ENCODE measurements at regions not wholly inside any gene's neighbourhood (a gene's known extent, or its start where the extent isn't known, plus 50 kb on each side); places are given as distances from the start of the nearest gene placed in this dataset.
"Not testable (repeated sequence)": the region's sequence is repeated elsewhere in the genome, so short reads cannot be mapped to it uniquely, and the experiment has no call there.

DNA sequence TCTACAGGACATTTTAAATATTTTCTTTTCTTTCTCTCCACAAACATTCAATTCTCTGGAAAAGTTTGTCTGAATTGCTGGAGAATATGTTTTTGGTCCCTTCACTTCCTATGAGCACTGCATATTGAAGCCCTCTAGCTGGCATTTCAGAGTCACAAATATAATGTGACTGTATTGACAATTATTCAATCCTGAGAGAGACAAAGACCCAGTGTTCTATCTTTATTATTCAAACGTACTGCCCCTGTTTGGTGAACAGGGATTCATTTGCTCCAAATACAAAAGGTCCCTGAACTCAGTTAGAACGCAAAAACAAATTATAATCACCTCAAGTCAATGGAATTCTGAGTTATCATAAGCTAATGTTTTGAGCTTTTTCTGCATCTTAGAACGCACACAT is 173.1 kb upstream of the CDIN1 start:
- no peak for DNase-seq (ENCODE audit: low spot score)

DNA sequence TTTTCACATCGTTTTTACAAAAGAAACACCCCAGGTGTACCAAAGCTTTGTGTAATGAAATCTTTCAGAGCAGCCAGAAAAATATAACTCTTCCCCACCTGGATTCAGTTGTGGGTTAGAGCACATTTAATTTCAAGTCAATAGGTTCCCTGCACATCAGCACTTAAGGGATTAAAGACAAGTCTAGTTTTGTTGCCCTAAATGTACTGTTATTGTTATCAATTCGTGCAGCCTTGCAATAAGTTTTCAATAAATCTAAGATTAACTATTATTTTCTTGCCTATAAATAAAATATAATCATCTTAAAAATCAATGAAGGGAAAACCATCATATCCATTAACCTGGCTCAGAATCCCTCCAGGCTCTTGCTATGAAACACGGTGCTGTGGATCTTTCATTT is 172.5 kb upstream of the CDIN1 start:
- no peak for DNase-seq (ENCODE audit: low spot score)

DNA sequence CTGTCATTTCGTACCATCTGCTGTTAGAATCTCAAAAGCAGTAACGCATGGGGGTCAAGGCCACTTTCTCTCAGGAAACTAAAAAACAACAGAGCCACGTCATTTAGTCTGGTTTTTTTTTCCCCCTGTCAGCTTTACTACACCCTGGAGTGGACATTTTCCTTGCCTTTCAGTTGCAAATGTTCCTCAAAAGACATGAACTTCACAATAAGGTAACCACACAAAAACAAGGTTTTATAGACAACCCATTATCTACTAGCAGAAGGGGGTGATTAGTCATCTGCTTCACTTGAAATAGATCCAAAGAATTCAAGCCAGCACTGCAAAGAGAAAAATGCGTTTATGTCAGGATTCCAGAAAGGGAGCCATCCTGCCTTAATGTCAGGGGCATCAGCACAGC is 171.8 kb upstream of the CDIN1 start:
- no peak for DNase-seq (ENCODE audit: low spot score)

DNA sequence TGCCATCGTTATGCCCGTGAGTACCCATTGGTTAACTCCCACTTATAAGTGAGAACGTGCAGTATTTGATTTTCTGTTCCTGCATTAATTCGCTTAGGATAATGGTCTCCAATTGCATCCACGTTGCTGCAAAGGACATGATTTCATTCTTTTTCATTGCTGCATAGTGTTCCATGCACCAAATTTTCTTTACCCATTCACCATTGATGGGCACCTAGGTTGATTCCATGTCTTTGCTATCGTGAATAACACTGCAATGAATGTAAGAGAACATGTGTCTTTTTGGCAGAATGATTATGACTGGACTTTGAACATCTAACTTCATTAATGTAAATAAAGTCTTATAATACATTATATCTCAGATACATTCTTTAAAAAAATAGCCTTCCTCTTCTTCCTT is 169.6 kb upstream of the CDIN1 start:
- DNase-seq (ENCODE audit: low spot score), result no peak

DNA sequence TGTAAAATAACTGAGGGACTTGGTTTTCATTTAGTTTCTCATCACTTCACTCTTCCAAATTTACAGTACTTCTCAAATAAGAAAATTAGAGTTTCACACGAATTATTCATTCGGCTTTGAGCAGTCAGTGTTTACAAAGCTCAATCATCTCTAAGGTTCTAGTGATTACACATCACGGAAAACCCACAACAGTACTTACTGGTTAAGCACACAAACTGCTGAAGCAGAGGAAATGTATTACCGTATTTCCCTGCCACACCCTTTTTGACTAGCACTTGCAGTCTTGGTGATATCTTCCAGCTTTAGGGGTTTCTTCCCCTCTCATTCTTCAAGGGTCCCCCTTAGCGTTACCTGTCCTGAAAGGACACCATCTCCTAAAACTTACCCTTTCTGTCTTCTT is 164.8 kb upstream of the CDIN1 start:
- DNase-seq (ENCODE audit: low spot score), result no peak

DNA sequence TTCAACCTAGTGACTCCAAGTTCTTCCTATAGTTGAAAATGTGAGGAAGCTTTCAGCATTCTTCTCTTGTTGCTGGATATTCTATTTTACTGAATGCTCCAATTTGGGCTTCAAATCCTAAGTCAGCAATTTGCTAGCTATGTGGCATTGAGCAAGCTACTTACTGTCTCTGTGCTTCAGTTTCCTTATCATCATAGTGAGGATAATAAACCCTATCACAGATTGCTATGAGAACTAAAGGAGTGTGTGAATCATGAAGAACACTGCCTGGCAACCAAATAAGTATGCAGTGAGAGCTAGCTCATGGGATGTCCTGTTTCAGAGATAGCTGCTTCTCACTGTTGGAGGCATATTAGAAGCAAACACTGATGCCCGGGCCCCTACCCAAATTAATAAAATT is 163.8 kb upstream of the CDIN1 start:
- DNase-seq (ENCODE audit: low spot score), result no peak

DNA sequence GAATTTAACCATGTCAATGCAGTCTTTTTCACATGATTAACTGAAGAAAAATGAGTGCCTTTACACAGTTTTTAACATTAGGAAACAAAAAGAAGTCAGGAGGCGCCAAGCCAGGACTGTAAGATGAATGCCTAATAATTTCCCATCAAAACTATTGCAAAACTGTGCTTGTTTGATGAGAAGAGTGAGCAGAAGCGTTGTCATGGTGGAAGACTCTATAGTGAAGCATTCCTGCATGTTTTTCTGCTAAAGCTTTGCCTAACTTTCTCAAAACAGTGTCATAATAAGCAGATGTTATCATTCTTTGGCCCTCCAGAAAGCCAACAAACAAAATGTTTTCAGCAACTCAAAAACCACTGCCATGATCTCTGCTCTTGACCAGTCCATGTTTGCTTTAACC is 156.8 kb upstream of the CDIN1 start:
- DNase-seq (ENCODE audit: low spot score), result no peak

DNA sequence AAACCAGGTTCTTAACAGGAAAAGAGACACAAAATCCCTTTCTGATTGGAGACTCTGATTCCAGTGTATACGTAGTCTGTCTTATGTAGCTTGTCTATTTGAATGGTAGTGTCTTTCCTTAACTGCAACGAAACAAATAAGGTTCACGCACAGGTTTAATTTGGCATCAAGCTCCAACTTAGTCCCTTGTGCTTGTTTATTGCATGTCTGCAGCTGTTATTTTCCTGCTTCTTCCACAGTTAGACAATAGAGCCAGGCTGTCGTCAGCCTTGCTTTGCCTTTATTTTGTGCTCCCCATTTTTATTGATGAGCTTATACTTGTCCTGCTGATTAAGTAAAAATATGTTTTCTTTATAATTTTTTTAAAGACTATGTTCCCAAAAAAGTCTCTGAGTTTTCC is 152.7 kb upstream of the CDIN1 start:
- DNase-seq (ENCODE audit: low spot score), result no peak

DNA sequence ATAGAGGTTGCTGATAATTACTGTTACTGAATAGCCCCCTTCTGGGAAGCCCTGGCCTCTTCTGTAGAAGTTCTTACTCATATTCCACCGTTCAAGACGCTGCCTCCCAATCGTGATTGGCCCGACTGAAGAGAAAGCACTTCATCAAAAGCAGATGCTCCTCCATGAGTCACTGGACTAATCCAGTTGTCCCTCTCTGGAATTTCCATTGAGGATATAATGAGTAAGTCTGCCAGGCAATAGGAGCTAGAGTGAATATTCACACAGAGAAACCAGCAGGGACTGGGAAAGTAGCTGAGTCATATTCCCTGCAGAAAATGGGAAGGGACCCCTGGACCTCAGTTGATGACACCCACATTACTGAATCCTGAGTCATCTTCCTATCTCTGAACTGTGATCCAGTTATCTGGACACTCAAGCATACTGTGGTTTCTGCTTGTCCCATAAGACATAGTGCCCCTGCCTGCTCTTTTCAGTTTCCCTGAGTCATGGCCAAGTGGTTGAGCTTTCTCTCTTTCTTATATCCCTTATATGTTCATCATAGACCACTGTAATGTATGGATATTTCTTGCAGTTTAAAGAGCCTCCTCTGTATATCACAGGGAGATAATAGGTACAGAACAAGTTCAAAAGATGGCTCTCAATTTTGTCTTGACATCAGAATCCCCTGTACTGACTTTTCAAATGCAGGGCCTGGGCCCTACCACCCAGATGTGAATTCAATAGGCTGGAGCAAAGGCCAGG is 151.2 kb upstream of the CDIN1 start:
- no peak for DNase-seq (ENCODE audit: low spot score)

DNA sequence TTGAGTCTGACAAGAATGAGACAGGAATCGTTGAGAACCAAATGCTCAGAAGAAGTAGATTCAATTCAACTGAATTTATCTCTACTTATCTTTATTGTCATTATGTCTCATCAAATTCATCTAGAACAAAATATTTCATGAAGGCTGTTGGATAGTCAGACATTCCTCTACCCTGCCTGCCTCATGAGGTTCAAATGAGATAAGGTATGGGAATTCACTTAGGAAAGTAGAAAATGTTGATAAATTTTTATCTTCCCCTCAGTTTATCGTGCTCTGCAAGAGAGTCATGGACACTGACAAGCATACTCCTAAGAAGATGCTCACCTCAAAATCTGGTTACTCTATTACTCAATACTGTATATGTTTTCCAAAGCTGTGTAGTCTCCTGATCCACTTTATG is 149.7 kb upstream of the CDIN1 start:
- no peak for DNase-seq (ENCODE audit: low spot score)

DNA sequence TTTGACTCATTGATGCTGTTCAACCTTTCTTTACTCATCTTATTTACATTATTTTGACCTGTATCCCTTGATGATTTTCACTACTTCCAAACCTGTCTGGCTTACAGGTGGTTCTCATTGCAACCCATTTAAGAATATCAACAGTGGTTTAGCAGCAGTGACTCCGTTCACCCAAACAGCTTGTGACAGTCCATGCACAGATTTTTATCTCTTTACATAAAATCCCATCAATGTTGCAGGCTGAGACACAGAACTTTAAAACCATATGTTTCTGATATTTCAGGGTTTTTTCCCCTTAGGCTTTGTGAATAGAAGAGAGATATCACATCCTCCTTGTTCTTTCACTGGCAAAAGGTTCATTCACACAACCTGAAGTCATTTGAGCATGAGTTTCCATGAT is 149.1 kb upstream of the CDIN1 start:
- DNase-seq (ENCODE audit: low spot score), result no peak

DNA sequence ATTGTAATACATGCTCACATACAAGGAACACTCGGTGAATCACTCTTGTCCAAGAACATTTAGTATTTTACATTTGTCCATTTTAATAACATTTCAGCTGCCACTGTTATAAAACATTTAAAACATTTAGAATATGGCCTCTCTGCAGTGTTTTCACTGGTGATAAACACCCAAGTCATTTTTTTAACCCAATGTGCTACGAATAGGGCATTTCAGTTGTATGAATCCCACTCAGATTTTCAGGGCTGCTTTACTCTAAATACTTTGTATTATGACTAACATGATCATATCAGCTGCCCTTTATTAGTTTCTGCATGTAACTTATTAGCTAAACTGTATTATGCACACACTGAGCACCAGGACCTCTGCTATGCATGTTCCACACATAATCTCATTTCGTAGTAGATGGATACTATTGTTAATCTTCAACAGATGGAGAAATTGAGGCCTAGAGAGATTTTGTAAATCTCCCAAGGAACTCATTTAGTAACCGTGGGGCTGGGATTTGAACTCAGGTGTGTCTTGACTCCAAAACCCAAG is 148.6 kb upstream of the CDIN1 start:
- DNase-seq (ENCODE audit: low spot score), result no peak

DNA sequence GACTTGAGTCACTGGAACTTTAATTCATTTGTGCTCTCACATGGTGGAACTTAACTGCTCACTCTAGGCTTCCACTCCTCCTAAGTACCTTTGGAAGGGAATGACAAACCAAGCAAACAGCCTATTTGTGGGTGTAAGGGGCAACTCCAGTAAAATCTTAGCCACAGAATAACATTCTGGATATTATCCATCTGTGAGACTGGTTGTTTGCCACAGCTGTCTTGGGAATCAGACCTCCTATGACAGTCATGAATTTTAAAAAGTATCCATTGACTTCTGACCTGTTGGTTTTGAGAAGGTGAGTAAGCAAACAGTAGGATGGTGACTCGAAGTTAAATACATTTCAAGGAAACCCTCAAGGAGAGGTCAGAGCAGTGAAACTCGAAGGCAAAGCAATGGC is 147.3 kb upstream of the CDIN1 start:
- no peak for DNase-seq (ENCODE audit: low spot score)

DNA sequence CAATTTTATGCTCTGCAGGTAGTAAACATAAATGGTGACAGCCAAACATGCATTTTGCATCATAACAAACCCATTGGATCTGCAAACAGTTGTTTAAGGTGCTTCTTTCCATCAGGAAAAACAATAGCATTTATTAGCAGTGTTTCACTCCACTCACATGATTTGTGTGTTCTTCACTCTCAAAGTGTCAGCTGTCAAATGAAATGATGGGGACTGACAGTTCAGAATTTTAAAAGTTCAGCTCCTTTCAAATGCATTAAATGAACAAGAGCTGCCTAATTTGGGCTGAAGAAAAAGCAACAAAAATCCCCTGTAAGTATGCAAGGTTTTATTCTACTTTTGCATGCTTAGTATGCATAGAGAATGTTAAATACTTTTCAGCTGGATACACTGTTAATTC is 145.2 kb upstream of the CDIN1 start:
- DNase-seq (ENCODE audit: low spot score), result no peak

DNA sequence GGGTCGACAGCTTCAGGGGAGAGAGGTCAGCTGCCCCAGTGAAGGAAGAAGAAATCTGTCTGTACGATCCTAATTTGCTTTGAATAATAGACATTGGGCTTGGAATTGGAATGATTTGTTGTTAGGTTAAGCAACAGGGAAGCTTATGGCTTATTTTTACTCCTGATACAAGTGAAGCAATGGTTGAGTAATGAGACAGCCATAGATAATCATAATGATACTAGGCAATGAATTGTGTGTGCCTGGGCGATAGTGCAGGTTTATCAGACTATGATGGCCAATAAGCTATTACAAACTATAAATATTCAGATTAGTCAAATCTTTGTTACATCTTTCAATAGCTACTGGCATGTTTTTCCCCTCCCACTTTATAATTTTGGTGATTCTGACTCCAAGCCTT is 140.9 kb upstream of the CDIN1 start:
- no peak for DNase-seq (ENCODE audit: low spot score)

DNA sequence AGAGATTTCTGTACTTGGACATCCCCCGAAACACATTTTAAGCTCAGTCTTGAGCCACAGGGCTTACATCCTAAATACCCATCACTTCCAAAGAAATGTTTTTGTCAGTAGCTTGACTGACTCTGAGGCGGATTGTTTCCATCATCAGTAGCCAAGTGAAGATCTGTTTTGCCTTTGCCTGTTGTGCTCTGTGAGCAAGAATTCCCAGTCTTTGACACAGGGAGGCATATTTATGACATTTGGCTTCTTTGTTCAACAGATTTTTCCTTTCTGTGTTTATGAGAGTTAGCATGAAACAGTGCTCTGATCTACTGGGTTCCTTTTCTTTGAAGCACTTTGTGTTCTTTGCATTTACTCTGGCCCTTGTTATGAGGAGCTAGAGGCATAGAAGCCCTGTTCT is 132.1 kb upstream of the CDIN1 start:
- DNase-seq (ENCODE audit: low spot score), result no peak

DNA sequence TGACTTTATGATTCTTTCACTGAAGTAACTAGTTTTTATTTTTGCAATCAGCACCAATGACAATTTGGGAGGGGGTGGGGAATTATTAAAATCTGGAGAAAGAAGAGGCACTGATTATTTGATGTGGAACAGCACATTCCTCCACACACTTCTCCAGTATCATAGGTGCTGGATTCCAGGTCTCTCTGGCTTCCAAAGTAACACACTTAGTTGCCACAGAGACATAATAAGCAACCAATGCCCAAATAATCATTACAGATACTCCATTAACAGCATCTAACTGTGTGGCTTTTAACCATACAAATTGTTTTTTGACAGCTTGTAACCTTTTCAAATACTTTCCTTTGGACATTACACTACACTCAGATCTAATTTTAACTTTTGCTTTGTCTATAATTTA is 131.0 kb upstream of the CDIN1 start:
- DNase-seq (ENCODE audit: low spot score), result no peak

DNA sequence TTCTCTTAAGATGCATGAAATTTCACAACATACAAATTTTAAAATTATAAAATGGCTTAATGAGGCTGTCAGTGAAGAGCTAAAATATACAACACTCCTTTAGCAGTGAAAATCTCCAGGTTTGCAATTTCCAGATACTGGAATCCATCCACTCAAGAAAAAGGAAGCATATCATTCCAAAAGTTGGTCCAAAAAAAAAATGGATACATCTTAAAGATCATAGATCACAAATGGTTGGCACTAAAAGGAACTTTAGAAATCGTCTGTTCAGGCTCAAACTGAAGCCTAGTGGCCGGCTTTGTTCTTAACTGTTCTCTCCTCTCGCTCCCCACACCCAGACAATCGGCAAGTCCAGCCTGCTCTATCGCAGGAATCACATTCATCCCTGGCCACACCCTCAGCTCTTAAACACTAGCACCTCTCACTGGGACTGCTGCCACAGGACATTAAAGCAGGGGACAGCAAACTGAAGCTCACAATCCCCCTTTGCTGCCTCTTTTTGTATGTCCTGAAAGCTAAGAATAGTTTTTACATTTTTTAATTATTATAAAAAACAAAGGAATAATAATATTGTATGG is 130.3 kb upstream of the CDIN1 start:
- no peak for DNase-seq (ENCODE audit: low spot score)

DNA sequence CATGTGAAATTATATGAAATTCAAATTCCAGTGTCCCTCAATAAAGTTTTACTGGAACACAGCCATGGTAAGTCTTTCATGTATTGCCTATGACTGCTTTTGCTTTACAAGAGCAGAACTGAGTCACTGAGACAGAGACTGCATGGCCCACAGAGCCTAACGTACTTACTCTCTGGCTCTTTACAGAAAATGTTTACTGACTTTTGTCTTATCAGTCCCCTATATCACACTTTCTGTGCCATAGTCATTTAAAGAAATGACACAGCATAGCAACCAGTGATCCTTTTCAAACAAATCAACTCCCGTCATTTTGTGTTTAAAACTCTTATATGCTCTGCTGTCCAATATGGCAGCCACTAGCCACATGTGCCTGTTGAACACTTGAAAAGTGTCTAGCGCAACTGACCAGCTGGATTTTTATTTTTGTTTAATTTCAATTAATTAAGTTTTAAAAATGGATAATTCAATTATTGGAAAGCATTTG is 129.7 kb upstream of the CDIN1 start:
- no peak for DNase-seq (ENCODE audit: low spot score)

DNA sequence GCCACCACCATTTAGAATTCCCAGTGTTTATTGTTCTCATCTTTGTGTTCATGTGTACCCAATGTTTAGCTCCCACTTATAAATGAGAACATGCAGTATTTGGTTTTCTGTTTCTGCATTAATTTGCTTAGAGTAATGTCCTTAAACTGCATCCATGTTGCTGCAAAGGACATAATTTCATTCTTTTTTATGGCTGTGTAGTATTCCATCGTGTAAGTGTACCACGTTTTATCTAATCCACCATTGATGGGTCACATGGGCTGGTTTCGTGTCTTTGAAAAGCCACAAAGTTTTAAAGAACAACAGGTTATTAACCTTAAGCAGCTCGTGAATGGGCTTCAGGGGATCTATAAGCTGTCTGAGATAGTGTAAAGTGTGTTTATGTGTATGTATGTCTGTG is 125.2 kb upstream of the CDIN1 start:
- not testable (repeated sequence) for DNase-seq (ENCODE audit: low spot score)

DNA sequence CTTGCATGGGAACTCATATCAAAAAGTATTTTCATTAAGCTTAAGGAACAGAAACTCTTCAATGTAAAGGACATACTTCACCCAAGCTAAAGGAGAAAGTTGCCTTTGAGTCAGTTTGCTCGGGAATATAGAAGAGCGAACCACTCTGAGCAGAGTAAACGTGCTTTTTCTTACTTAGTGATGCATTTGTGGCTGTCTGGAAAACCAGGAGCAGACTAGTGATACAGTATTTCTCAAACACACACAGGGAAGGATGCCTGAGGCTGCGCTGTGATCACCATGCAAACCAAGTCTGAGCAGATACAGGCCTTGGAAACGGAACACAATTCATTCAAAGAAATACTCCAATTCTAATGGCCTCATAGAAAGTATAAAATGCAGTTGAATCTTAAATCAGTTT is 121.0 kb upstream of the CDIN1 start:
- no peak for DNase-seq (ENCODE audit: low spot score)

DNA sequence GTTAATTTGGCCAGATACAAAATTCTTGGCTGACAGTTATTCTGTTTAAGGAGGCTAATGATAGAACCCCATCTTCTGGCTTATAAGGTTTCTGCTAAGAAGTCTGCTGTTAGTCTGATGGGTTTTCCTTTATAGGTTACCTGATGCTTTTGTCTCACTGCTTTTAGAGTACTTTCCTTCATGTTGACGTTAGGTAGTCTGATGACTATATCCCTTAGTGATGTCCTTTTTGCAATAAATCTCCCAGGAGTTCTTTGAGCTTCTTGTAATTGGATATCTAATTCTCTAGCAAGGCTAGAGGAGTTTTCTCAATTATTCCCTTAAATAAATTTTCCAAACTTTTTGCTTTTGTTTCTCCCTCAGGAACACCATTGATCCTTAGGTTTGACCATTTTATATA is 114.1 kb upstream of the CDIN1 start:
- no peak for DNase-seq (ENCODE audit: low spot score)

DNA sequence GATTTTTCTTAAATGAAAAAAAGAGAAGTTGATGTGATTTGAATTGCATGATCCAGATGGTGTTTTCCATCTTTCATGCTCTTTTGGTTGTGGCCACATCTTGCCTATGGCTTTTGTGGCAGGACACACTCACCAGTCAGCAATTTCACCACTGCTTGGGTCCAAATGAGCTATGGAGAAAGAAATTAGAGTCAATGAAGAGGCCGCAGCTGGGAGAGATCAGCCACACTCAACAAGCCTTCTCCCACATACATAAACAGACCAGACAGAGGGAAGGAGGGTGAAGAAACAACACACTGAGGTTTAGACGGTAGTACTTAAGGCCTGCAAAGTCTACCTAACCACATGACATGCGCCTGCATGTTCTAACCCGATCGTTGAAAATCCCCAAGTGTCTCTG is 110.7 kb upstream of the CDIN1 start:
- DNase-seq (ENCODE audit: low spot score), result no peak
